H9 (cell line): ENCODE measurements at regions not wholly inside any gene's neighbourhood (a gene's known extent, or its start where the extent isn't known, plus 50 kb on each side); places are given as distances from the start of the nearest gene placed in this dataset.

Experiments
- DNase-seq: peaks from one replicate; pipeline ENCODE4 v3.0.0-alpha.2; 2017
- H2AFZ ChIP-seq: one replicate; pipeline ENCODE4 v1.6.1; 2013; ENCODE audit warnings: mild to moderate bottlenecking, low read length, control low read depth, moderate library complexity
- H2AK5ac ChIP-seq: 2 replicates; pipeline ENCODE4 v1.6.1; 2013; ENCODE audit warnings: low read length, control low read depth, mixed read lengths; ENCODE audit not compliant: insufficient read length
- H2BK120ac ChIP-seq: one replicate; pipeline ENCODE4 v1.6.1; 2013; ENCODE audit warnings: low read depth, mild to moderate bottlenecking, low read length, control low read depth, inconsistent platforms; ENCODE audit not compliant: poor library complexity, severe bottlenecking
- H2BK12ac ChIP-seq: 2 replicates; pipeline ENCODE4 v1.6.1; 2013; ENCODE audit warnings: low read length, control low read depth, mixed read lengths, low read depth; ENCODE audit not compliant: insufficient read length
- H2BK15ac ChIP-seq: 2 replicates; pipeline ENCODE4 v1.6.1; 2013; ENCODE audit warnings: low read depth, low read length, control low read depth
- H2BK20ac ChIP-seq: one replicate; pipeline ENCODE4 v1.6.1; 2013; ENCODE audit warnings: low read depth, mild to moderate bottlenecking, low read length, control low read depth, inconsistent platforms; ENCODE audit not compliant: poor library complexity, severe bottlenecking
- H2BK5ac ChIP-seq: 2 replicates; pipeline ENCODE4 v1.6.1; 2013; ENCODE audit warnings: low read length, control low read depth, mixed read lengths; ENCODE audit not compliant: insufficient read length
- H3K14ac ChIP-seq: 2 replicates; pipeline ENCODE4 v1.6.1; 2013; ENCODE audit warnings: low read length, control low read depth; ENCODE audit not compliant: insufficient read depth
- H3K18ac ChIP-seq: 2 replicates; pipeline ENCODE4 v1.6.1; 2013; ENCODE audit warnings: low read depth, mild to moderate bottlenecking, mixed read lengths, low read length, control low read depth; ENCODE audit not compliant: insufficient read length
- H3K23ac ChIP-seq: 2 replicates; pipeline ENCODE4 v1.6.1; 2013; ENCODE audit warnings: low read length, control low read depth, mixed read lengths, low read depth; ENCODE audit not compliant: insufficient read length
- H3K23me2 ChIP-seq: 2 replicates; pipeline ENCODE4 v1.6.1; 2013; ENCODE audit warnings: low read depth, mild to moderate bottlenecking, mixed read lengths, low read length, control low read depth; ENCODE audit not compliant: insufficient read length, poor library complexity, severe bottlenecking
- H3K27ac ChIP-seq: 2 replicates; pipeline ENCODE4 v1.5.1; 2013; ENCODE audit warnings: low read length, control low read depth, mixed read lengths, low read depth; ENCODE audit not compliant: insufficient read length
- H3K27me3 ChIP-seq: 2 replicates; pipeline ENCODE4 v1.6.1; 2013; ENCODE audit warnings: low read length, control low read depth, inconsistent platforms; ENCODE audit not compliant: insufficient read depth
- H3K4ac ChIP-seq: 2 replicates; pipeline ENCODE4 v1.6.1; 2013; ENCODE audit warnings: low read depth, mild to moderate bottlenecking, control low read depth, inconsistent platforms, low read length, moderate library complexity
- H3K4me1 ChIP-seq: 2 replicates; pipeline ENCODE4 v1.6.1; 2013; ENCODE audit warnings: low read length, control low read depth, inconsistent platforms; ENCODE audit not compliant: insufficient read depth
- H3K4me2 ChIP-seq: 2 replicates; pipeline ENCODE4 v1.6.1; 2013; ENCODE audit warnings: low read length, control low read depth, mixed read lengths; ENCODE audit not compliant: insufficient read length, insufficient read depth
- H3K56ac ChIP-seq: 2 replicates; pipeline ENCODE4 v1.6.1; 2013; ENCODE audit warnings: low read depth, mild to moderate bottlenecking, mixed read lengths, low read length, control low read depth; ENCODE audit not compliant: insufficient read length
- H3K79me1 ChIP-seq: 2 replicates; pipeline ENCODE4 v1.6.1; 2013; ENCODE audit warnings: low read depth, mild to moderate bottlenecking, moderate library complexity, low read length, control low read depth, inconsistent platforms; ENCODE audit not compliant: insufficient read depth, poor library complexity, severe bottlenecking
- H3K79me2 ChIP-seq: 2 replicates; pipeline ENCODE4 v1.6.1; 2013; ENCODE audit warnings: low read length, control low read depth, inconsistent platforms; ENCODE audit not compliant: insufficient read depth
- H3K9ac ChIP-seq: 2 replicates; pipeline ENCODE4 v1.6.1; 2013; ENCODE audit warnings: low read length, control low read depth, mixed read lengths; ENCODE audit not compliant: insufficient read length; ENCODE audit errors: extremely low read depth
- H3K9me3 ChIP-seq: one replicate; pipeline ENCODE4 v1.6.1; 2013; ENCODE audit warnings: low read depth, low read length, inconsistent platforms; ENCODE audit not compliant: control insufficient read depth
- H3T11ph ChIP-seq: one replicate; pipeline ENCODE4 v1.6.1; 2013; ENCODE audit warnings: mild to moderate bottlenecking, low read length, control low read depth, inconsistent platforms
- H4K20me1 ChIP-seq: one replicate; pipeline ENCODE4 v1.6.1; 2013; ENCODE audit not compliant: control insufficient read depth, insufficient read length, insufficient read depth
- H4K5ac ChIP-seq: 2 replicates; pipeline ENCODE4 v1.6.1; 2013; ENCODE audit warnings: low read depth, mild to moderate bottlenecking, mixed read lengths, low read length, control low read depth; ENCODE audit not compliant: insufficient read length
- H4K8ac ChIP-seq: replicated peaks from 2 replicates; pipeline ENCODE4 v1.6.1; 2013; ENCODE audit warnings: low read length, control low read depth, mixed read lengths, low read depth; ENCODE audit not compliant: insufficient read length
- H4K91ac ChIP-seq: 2 replicates; pipeline ENCODE4 v1.6.1; 2013; ENCODE audit warnings: low read depth, mild to moderate bottlenecking, moderate library complexity, mixed read lengths, low read length, control low read depth; ENCODE audit not compliant: insufficient read length
- H3K27ac Mint-ChIP-seq, 3 experiments: 2 replicates in 2 of 3; 3 replicates in 1 of 3; pipeline ENCODE4 v1.8.0; 2020 to 2021; ENCODE audit warnings: mixed read lengths in 3 of 3, mild to moderate bottlenecking in 1 of 3, moderate library complexity in 1 of 3
- H3K27me3 Mint-ChIP-seq: 2 replicates; pipeline ENCODE4 v1.8.0; 2021; ENCODE audit warnings: low read depth, mild to moderate bottlenecking, moderate library complexity, mixed read lengths
- H3K36me3 Mint-ChIP-seq, 3 experiments: 2 replicates in 2 of 3; 3 replicates in 1 of 3; pipeline ENCODE4 v1.8.0; 2020 to 2021; ENCODE audit warnings: low read depth in 3 of 3, mixed read lengths in 3 of 3; ENCODE audit not compliant: insufficient read depth in 1 of 3
- H3K4me1 Mint-ChIP-seq, 2 experiments: 2 replicates each; pipeline ENCODE4 v1.8.0; 2020; ENCODE audit warnings: mixed read lengths in 2 of 2
- H3K4me3 Mint-ChIP-seq, 2 experiments: 2 replicates in 1 of 2; 3 replicates in 1 of 2; pipeline ENCODE4 v1.8.0; 2020 to 2021; ENCODE audit warnings: mild to moderate bottlenecking in 2 of 2, mixed read lengths in 2 of 2, moderate library complexity in 1 of 2
- H3K9me3 Mint-ChIP-seq, 2 experiments: 2 replicates in 1 of 2; 3 replicates in 1 of 2; pipeline ENCODE4 v1.8.0; 2020; ENCODE audit warnings: mild to moderate bottlenecking in 2 of 2, mixed read lengths in 2 of 2, moderate library complexity in 1 of 2
- CTCF ChIP-seq: fragments of 200-600 bp; sonication (generic); conservative IDR thresholded peaks from 3 replicates; pipeline ENCODE4 v1.8.0; 2021; ENCODE audit warnings: antibody characterized with exemption, mild to moderate bottlenecking
- WGBS: extraction: QIAGEN DNeasy Blood & Tissue Kit; methylation state at CpG from one replicate; pipeline ENCODE4 v1.1.7; 2013; ENCODE audit warnings: missing lambda C conversion rate, low lambda C conversion rate, mixed read lengths; ENCODE audit not compliant: insufficient read length; ENCODE audit errors: extremely low coverage; 5-methylcytosine and 5-hydroxymethylcytosine counted together

GRCh38 chr18:78523850-78524249 lies 455.8 kb upstream of the SALL3 start:
- Histone ChIP-seq H4K20me1 (no peaks in the 10 kb centered on the region), H3K9ac (no peak overlapping the region), H3K79me1 (no peaks in the 10 kb centered on the region), H2BK5ac (no peak overlapping the region), H3K4me1 (no peaks in the 10 kb centered on the region), H3K14ac (no peak overlapping the region), H4K5ac (no peak overlapping the region), H3K4ac (no peak overlapping the region), H2AK5ac (no peak overlapping the region), H4K8ac (no peak overlapping the region), H2BK15ac (no peak overlapping the region), H3K56ac (no peak overlapping the region), H3K23me2 (no peaks in the 10 kb centered on the region), H2AFZ (no peak overlapping the region), H3K27ac (no peak overlapping the region), H3K18ac (no peak overlapping the region), H4K91ac (no peak overlapping the region), H3K4me2 (no peak overlapping the region), H3K79me2 (no peaks in the 10 kb centered on the region), H2BK20ac (no peak overlapping the region), H3K9me3 (no peaks in the 10 kb centered on the region), H3T11ph (no peak overlapping the region), H3K23ac (no peak overlapping the region), H3K27me3 (no peaks in the 10 kb centered on the region), H2BK12ac (no peak overlapping the region), H2BK120ac (no peak overlapping the region)
- H3K36me3 Mint-ChIP-seq: no peaks in the 10 kb centered on the region; a peak in 1 of 7 replicates
- WGBS: no CpG with 5 or more reads among the region's 12 CpGs
- DNase-seq: no peak
- no peak overlapping the region for H3K27ac Mint-ChIP-seq
- no peaks in the 10 kb centered on the region for H3K9me3 Mint-ChIP-seq
- H3K27me3 Mint-ChIP-seq: peaks cover 5% of the 10 kb centered on the region
- TF ChIP-seq CTCF: no peak
- no peak overlapping the region for H3K4me3 Mint-ChIP-seq
- peaks cover 0 to 4% of the 10 kb centered on the region in 2 experiments; a peak in 1 of 4 replicates for H3K4me1 Mint-ChIP-seq
